Activated B cell treated with CpG ODN at 0.5 μM for 24 hours (primary cell): ENCODE measurements at regions not wholly inside any gene's neighbourhood (a gene's known extent, or its start where the extent isn't known, plus 50 kb on each side); places are given as distances from the start of the nearest gene placed in this dataset.

Experiments used
- ATAC-seq: fragments of 200-7000 bp; cut with Tn5 transposase; one replicate; pipeline ENCODE4 v1.10.0; 2021; ENCODE audit warnings: low read depth, mild to moderate bottlenecking, moderate library complexity
- CTCF ChIA-PET: fragments of 350-600 bp; sonication (Branson Sonifier 250); formaldehyde crosslinking; loops from one replicate; lab custom pipeline; 2021; ENCODE audit warnings: antibody characterized with exemption; lab: Charles Lee
- POLR2A ChIA-PET: fragments of 350-600 bp; sonication (Branson Sonifier 250); formaldehyde crosslinking; loops from one replicate; lab custom pipeline; 2021; ENCODE audit warnings: antibody characterized with exemption; lab: Charles Lee
- DNase-seq: peaks from one replicate; pipeline ENCODE4 v3.0.0; 2022
- H3K27ac Mint-ChIP-seq: one replicate; pipeline ENCODE4 v1.8.0; 2020; ENCODE audit warnings: mixed read lengths
- H3K27me3 Mint-ChIP-seq: one replicate; pipeline ENCODE4 v1.8.0; 2021; ENCODE audit warnings: mixed read lengths
- H3K36me3 Mint-ChIP-seq: one replicate; pipeline ENCODE4 v1.8.0; 2021; ENCODE audit warnings: low read depth, mixed read lengths
- H3K4me1 Mint-ChIP-seq: one replicate; pipeline ENCODE4 v1.8.0; 2021; ENCODE audit warnings: mixed read lengths
- H3K4me3 Mint-ChIP-seq: one replicate; pipeline ENCODE4 v1.8.0; 2020; ENCODE audit warnings: mild to moderate bottlenecking, mixed read lengths
- H3K9me3 Mint-ChIP-seq: one replicate; pipeline ENCODE4 v1.8.0; 2020; ENCODE audit warnings: mixed read lengths
- intact Hi-C: fragments of 100-400 bp; cut with micrococcal nuclease; formaldehyde crosslinking; loops from one replicate; pipeline ENCODE4 v1.15.1; 2024
- TF ChIP-seq, protein P1 (sequence below): fragments of 200-600 bp; IDR thresholded peaks from one replicate; pipeline ENCODE4 v1.8.0; 2022; ENCODE audit warnings: antibody characterized with exemption, mild to moderate bottlenecking

GRCh38 chr5:162209005-162209605 is 141.5 kb downstream of the GABRG2 start:
- Mint-ChIP-seq H3K9me3 (no peaks in the 10 kb centered on the region), H3K36me3 (no peaks in the 10 kb centered on the region), H3K27ac (no peak overlapping the region), H3K27me3 (no peaks in the 10 kb centered on the region), H3K4me1 (no peaks in the 10 kb centered on the region), H3K4me3 (no peak overlapping the region)
- DNase-seq (no peak), ATAC-seq (no peak)
- intact Hi-C loops, result loop anchor here (2.0 kb wide), 1 partner anchor 1200 kb away; no protein-coding TSS in a partner anchor
- TF ChIP-seq, protein P1, sequence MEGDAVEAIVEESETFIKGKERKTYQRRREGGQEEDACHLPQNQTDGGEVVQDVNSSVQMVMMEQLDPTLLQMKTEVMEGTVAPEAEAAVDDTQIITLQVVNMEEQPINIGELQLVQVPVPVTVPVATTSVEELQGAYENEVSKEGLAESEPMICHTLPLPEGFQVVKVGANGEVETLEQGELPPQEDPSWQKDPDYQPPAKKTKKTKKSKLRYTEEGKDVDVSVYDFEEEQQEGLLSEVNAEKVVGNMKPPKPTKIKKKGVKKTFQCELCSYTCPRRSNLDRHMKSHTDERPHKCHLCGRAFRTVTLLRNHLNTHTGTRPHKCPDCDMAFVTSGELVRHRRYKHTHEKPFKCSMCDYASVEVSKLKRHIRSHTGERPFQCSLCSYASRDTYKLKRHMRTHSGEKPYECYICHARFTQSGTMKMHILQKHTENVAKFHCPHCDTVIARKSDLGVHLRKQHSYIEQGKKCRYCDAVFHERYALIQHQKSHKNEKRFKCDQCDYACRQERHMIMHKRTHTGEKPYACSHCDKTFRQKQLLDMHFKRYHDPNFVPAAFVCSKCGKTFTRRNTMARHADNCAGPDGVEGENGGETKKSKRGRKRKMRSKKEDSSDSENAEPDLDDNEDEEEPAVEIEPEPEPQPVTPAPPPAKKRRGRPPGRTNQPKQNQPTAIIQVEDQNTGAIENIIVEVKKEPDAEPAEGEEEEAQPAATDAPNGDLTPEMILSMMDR, result no peak
- ChIA-PET CTCF (no interaction called here), POLR2A (no interaction called here)

DNA sequence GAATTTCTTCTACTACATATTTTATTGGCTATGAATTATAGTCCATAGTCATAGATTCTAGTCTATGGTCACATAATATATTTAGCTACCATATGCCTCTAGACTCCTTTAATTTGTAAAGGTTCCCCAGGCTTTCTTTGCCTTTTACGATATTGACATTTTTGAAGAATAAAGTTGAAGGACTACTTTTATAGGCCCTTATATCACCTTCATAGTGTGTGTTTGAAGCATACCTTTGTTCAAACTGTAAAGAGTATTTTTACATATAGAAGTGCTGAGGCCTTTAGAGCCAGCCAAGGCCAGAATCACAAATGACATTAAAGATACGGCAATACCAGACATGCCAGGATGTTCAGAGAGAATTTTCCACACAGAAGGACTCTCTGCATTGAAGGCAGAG is 147.0 kb downstream of the GABRG2 start:
- Mint-ChIP-seq H3K4me3 (no peak overlapping the region), H3K36me3 (no peaks in the 10 kb centered on the region), H3K27ac (no peak overlapping the region), H3K9me3 (no peaks in the 10 kb centered on the region), H3K27me3 (no peaks in the 10 kb centered on the region), H3K4me1 (no peaks in the 10 kb centered on the region)
- DNase-seq, result no peak
- ChIA-PET CTCF (no interaction called here), POLR2A (no interaction called here)
- intact Hi-C loops, result no loop called here
- no peak for ATAC-seq
- TF ChIP-seq, protein P1, result no peak

DNA sequence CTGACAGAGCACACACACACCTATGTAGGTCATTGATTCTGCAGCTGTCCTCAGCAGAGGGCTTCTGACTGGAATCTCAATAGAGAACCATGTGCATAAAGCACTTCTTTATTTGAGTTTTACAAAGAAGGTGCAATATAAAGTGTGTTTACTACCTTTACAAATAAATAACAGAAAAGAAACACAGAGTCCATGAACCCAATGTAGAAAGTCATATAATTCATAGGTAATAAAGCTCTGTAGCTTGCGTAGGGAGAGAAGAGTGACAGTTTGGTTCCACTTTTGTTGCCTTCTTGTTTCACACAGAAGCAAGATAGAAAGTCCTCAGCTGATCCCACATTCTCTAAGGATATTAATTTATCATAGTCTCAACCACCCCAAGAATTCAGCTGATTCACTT is 149.5 kb downstream of the GABRG2 start:
- Mint-ChIP-seq H3K27me3 (no peaks in the 10 kb centered on the region), H3K4me1 (no peaks in the 10 kb centered on the region), H3K27ac (no peak overlapping the region), H3K9me3 (no peaks in the 10 kb centered on the region), H3K4me3 (no peak overlapping the region), H3K36me3 (no peaks in the 10 kb centered on the region)
- intact Hi-C loops, result no loop called here
- TF ChIP-seq, protein P1, result no peak
- DNase-seq (no peak), ATAC-seq (no peak)
- ChIA-PET CTCF (no interaction called here), POLR2A (no interaction called here)

DNA sequence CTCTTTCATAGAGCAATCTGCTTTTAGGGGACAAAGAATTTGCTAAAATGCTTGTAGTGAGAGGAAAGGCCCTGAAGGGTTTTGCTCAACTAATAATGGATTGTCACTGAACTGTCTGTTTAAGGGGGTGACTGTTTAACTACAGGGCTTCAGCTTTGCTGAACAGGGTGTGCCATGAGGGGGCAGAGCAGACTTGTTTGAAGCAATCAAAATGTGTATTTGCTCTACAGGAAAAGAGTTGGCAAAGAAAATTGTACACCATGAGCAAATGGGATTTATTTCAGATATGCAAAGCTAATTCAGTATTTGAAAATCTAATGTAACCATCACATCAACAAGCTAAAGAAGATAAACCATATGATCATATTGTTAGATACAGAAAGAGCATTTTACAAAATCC is 154.3 kb downstream of the GABRG2 start:
- intact Hi-C loops, result no loop called here
- Mint-ChIP-seq H3K4me3 (no peak overlapping the region), H3K4me1 (no peaks in the 10 kb centered on the region), H3K27ac (no peak overlapping the region), H3K27me3 (no peaks in the 10 kb centered on the region), H3K36me3 (no peaks in the 10 kb centered on the region), H3K9me3 (peaks cover 2% of the 10 kb centered on the region)
- DNase-seq, result no peak
- TF ChIP-seq, protein P1, result no peak
- CTCF ChIA-PET, result no interaction called here
- no peak for ATAC-seq
- POLR2A ChIA-PET, result no interaction called here

- ATAC-seq (no peak), DNase-seq (no peak)
- no peaks in the 10 kb centered on the region for H3K4me1 Mint-ChIP-seq
- H3K27ac Mint-ChIP-seq, result no peak overlapping the region
- no peak overlapping the region for H3K4me3 Mint-ChIP-seq
- no peaks in the 10 kb centered on the region for H3K27me3 Mint-ChIP-seq
- intact Hi-C loops, result no loop called here
- H3K36me3 Mint-ChIP-seq, result no peaks in the 10 kb centered on the region
- ChIA-PET POLR2A (no interaction called here), CTCF (no interaction called here)
- peaks cover 2% of the 10 kb centered on the region for H3K9me3 Mint-ChIP-seq
- TF ChIP-seq, protein P1, result no peak
Observed at GRCh38 chr5:162227075-162227474, 159.5 kb downstream of the GABRG2 start.
